GM21515 (cell line): ENCODE measurements at regions not wholly inside any gene's neighbourhood (a gene's known extent, or its start where the extent isn't known, plus 50 kb on each side); places are given as distances from the start of the nearest gene placed in this dataset.

Source experiments
- ATAC-seq: cut with Tn5 transposase; IDR thresholded peaks from one replicate; pipeline ENCODE4 v1.9.1; 2021; ENCODE audit not compliant: unreplicated experiment

- ATAC-seq: no peak
Measured at GRCh38 chrX:40154250-40154852, 56.6 kb upstream of the BCOR start.

DNA sequence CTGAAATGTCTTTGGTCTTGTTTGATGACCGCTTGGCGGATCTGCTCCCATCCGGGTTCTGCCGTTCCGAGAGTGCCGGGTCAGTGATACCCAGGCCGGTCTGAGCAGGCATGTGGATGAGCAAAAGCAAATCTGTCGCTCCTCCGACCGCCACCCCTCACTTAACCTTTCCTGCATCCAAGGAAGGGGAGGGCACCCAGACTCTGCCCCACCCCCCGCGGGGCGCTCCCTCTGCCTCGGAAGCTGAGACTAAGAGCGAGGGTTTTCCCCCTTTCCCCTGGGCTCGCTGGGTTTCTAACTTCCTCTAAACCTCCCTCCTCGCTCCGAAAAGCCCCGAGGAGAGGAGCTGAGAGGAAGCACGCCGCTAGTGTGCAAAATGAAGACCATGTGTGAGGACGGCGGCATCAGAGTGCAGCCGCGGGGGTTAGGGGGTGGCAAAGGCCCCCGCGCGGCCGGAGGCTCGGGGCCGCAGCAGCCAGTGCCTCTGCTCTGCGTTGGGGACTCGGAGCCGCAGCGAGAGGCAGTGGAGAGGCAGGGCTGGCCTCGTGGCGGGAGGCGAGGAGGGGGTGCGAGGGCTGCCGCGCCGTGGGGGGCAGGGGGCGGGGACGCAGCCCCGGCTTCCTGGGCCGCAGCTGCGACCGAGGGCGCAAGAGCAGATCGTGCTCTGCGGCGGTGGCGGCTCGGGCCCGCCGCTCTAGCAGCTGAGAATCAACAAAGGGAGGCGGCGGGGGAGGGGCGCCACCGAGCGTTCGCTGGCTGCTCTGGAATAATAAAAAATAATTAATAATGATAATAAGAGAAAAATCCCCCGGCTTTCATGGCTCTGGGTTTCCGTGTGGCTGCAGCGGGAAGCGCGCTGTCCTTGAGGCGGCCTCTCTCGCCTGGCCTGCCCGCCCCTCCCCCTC, 55.8 kb upstream of the BCOR start:
- ATAC-seq: peak; percentile 64

GRCh38 chrX:40152741-40153344, 55.1 kb upstream of the BCOR start:
- no peak for ATAC-seq

DNA sequence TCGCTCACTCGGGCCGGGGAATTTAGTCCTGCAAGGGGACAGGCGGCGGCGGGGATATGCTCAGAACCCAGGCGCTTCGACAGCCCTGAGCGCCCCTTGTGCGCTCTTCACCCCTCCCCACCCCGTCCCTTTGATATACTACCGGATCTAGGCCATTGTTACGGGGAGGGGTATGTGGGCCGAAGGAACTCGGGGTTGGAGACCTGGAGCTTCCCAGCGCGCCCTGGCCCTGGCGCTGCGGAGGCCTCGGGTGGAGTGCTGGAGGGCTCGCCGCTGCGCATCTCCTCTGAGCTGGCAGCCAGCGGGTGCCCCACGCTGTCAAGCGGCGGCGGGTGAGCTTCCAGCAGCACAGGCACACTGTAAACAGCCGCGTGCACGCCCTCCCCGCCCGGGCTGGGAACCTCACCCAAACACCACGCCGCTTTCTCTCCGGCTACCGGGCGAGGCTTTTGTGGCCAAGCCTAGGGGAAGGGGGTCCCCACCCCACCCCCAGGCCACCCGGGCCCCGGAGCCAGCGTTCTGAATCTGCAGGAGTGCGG, 54.5 kb upstream of the BCOR start:
- ATAC-seq: no peak

DNA sequence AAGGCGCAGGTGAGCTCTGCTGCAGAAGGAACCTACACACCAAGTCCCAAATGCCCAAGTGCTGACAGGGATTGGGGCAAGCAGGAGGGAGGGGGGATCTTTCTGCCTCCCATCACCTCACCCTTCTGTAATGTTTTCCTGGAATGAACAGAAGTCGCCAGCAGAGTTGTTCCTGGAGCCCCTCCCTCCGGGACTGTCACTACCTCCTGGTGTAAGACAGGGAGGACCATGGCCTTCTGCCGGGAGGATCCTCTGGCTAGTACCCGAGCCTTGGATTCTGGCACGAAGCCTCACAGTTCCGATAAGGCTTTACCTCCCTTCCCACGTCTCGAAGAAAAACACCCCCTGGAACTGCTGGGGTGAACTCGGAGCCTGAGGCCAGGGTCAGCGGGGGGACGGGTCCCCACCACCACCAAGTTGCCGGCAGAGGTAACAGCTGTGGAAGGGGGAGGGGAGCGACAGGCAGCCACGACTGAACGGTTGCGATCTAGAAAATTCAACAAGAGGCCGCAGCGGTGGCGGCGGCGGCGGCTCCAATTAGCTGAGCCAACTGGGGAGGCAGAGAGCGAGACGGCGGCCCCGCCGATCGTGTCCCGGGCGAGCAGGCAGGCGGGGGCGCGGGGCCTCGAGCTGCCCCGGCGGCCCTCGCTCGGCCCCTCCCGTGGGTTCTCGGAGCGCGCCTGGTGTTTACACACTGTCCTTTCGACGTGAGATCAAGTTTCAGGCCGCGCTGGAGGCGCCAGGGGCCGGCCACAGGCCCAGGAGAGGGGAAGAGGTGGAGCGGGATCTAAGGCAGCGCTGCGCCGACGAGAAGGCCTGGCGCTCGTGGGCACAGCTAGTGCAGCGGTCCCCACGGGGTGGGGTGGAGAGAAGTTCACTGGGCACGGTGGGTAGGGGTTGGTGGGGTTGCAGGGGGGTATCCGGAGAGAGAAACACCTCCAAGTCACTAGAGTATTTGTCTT, 53.7 kb upstream of the BCOR start:
- ATAC-seq: no peak

DNA sequence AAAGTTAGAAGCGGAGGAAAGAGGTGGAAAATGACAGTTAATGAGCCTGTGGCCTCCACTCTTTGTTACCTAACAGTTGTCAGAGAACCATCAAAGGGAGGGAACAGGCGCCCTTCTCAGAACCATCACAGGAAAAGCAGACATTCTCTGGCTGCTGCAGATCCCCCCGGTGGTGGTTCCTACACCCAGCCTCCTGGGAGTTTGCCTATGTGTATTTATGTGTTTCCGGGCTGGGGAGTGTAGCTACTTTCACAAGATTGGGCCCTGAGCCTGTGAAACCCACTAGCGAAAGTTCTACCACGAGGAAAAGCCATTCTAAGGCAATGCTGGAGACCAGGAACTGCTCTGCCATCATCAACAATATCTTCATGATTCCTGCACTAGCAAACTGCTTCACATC, 52.7 kb upstream of the BCOR start:
- ATAC-seq: no peak

- ATAC-seq: no peak
Measured at GRCh38 chrX:40149286-40150175, 51.8 kb upstream of the BCOR start.

DNA sequence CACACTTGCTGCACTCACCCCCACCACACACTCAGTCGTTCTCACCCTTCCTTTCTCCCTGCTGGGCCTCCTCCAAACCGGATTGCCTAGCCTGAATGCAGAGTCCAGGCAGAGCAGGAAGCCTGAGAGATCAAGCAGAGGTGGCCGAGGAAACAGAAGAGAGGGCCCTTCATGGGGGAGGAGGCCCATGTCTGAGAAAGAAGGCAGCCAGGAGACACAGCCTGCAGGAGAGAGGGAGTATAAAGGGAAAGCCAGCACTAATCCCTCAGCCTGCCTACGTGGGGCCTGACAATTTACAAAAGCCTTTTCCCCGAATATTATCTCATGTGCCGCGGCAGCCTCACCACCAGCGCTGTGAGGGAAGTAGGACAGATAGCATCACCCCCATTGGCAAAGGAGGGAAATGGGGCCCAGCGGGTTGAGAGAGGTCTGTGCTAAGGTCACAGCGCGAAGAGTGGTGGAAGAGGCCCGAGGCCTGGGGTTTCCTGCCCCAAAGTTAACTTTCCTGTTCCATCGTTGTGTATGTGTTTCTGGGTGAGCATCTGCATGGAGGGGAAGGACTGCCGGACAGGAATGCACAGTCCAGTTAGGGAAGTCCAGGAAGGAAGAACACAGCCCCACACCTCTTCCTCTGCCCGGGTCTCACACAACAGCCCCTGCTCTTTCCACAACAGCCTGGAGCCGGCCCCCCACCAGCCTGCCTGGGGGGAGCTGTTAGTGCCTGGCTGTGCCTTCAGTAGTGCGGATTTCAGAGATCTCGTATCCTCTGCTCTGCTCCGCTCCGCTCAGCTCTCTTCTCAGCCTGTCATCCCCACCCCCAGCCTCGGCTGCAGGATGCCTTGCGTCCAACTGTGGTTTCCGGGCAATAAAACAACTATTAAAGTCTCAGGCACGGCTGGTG, 50.9 kb upstream of the BCOR start:
- no peak for ATAC-seq

DNA sequence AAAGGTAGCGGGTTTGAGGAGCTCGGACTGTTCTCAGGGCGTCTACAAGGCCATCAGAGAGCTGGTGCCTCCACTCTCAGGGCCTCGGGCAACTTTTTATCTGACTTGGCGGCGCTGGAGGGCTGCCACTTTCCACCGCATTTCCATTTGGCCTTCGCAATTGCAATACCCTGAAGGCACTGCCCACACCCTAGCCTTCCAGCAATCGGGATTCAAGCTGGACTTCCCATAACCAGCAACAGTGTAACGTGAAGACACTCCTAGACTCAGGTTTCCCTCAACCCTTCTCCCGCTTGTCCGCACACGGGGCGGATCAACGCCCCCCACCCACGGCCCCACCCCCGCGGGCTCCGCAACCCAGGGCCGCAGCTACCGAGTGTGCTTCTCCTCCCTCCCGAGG, 50.2 kb upstream of the BCOR start:
- ATAC-seq: no peak
